ENCODE measurements at regions not wholly inside any gene's neighbourhood (a gene's known extent, or its start where the extent isn't known, plus 50 kb on each side); places are given as distances from the start of the nearest gene placed in this dataset.

DNA sequence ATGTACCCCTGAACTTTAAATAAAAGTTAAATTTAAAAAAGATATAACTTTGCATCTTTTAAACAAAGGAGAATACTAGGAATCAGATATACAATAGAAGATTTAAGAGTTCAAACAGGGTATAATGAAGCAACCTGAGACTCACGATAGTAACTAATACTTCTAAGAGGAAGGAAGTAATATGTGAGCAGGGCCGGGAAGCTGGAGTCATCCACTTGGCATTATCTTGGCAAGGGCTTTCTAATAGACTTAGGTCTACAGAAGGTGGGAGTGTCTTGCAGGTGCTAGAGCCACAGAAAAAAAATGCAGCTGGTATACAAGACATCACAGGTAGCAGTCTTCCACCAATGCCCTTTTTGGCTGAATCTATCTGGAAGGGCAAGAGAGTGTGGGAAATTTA, 231.9 kb downstream of the KCTD12 start:
- no peak for DNase-seq

GRCh38 chr13:76651286-76651685, 234.9 kb downstream of the KCTD12 start:
- no peak for DNase-seq

DNA sequence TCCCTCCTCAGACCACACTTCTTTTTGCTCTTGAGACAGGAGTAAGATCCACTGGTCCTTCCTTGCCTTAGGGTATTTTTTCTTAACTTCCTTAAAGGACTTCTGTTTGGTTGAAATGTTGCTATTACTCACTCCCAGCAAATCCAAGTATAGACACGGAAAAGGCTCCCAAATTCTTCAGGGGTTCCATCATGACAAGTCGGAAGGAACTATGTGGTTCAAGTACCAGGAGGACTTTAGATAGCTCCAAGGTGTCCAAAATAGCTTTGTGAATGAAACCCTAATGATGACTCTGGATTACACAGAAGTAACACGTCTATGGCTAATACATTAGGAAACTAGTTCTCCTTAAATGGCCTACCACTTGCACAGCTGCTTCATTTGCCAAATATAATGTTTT, 238.7 kb downstream of the KCTD12 start:
- DNase-seq: no peak

- no peak for DNase-seq
These were observed 239.3 kb downstream of the KCTD12 start for GRCh38 chr13:76646946-76647345.

DNA sequence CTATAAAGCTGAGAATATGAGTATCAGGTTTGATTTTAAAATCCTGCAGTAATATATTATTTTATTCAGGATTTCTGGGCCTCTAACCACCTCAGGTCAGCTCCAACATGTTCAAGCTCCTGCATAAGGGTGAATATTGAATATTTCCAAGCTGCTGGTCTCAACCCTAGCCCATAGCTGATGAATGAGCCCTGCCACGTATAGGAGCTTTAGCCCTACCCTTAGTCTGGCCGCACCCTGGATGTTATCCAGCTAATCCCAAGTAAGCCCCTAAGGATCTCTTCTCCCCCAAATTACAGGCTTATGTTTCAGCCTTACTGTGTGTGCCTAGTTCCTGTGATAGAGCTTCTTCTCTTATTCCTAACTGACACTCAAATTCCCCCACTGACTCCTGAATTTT, 240.6 kb downstream of the KCTD12 start:
- no peak for DNase-seq

DNA sequence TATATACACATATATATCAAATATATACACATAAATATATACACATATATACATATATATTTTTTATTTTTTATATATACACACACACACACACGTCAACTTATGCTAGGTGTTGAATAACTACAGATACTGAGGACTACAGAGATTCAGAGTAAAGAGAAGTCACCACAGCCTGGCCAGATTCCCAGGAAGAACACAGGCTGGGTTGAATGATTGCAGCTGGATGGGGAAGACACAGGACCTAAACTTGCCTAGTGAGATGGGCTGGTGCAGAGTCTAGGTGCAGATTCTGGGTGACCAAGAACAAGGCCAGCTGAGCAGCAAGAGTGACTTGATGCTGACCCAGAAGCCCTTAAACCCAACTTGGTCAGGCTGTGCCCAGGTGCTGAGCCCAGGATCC, 241.3 kb downstream of the KCTD12 start:
- DNase-seq: no peak

DNA sequence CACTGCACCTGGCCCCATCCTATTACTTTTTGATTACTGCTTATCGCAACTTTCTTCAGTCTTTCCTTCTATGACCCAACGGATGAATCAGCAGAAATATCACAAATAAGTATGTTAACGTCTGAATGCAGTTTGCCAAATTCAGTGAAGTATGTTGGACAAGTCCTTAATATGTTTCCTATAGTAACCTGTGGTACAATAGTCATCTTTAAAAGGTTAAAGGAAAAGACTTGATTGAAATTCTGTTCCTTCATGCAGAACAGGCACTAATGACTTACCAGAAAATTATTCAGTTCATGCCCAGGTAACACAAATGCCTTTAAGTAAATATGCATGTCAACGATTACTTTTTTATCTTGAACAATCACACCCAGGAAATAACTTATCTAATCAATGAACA, 242.6 kb downstream of the KCTD12 start:
- no peak for DNase-seq

DNA sequence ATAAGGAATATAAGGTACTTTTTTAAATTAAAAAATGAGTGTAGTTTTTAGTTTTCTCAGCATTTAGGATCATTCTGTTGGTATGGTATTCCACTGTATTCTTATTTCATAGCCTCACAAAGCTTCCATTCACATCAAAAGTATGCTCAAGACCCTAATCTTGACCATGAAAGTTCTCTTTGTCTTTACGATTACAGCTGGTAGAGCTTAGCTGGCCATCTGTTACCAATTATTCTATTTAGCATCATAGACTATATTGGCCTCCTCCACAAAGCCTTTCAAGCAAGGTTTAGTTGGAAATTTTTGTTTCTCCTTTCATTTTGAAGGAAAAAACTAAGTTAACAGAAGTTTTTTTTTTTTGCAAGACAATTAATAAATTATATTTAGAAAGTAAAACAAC, 245.1 kb downstream of the KCTD12 start:
- no peak for DNase-seq

- DNase-seq: no peak
These were observed 247.3 kb downstream of the KCTD12 start for GRCh38 chr13:76638882-76639281.

- DNase-seq: no peak
These were observed 248.0 kb downstream of the KCTD12 start for GRCh38 chr13:76638181-76638580.

DNA sequence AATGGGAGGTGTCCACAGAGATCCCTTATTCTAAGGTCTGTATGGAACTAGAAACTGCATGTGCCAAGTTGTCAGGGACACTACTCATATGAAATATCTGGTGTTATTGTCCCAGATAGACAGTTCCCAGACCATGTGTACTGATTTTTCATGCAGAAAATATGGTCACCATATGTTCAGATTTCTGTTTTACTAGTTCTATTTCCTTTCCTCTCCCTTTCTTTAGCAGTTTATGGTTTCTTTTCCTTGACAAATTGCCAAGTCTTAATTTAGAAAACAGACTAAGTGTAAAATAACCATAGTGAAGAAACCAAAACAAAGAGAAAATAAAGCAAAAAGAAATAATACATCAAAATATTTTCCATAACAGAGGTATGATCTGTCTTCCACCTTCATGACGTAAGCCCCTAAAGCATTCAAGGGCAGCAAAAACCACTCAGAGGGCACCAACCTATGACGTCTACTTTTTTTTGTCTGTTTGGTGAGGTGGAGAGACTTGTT, 248.5 kb downstream of the KCTD12 start:
- DNase-seq: no peak

DNA sequence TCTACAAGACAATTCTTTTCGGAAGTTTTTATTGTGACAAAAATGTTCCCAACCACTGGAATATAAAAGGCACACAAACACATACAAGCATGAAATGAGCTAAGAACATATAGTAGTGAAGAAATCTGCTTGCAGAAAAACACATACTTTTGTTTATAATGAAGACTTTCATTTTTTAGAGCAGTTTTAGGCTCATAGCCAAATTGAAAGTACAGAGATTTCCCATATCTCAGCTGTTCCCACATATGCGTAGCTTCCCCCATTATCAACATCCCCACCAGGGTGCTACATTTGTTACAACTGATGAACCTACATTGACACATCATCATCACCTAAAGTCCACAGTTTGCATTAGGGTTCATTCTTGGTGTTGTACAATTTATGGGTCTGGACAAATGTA, 249.4 kb downstream of the KCTD12 start:
- DNase-seq: no peak

GRCh38 chr13:76635232-76636230, 250.7 kb downstream of the KCTD12 start:
- no peak for DNase-seq

- no peak for DNase-seq
These were observed 251.6 kb downstream of the KCTD12 start for GRCh38 chr13:76634431-76635191.

DNA sequence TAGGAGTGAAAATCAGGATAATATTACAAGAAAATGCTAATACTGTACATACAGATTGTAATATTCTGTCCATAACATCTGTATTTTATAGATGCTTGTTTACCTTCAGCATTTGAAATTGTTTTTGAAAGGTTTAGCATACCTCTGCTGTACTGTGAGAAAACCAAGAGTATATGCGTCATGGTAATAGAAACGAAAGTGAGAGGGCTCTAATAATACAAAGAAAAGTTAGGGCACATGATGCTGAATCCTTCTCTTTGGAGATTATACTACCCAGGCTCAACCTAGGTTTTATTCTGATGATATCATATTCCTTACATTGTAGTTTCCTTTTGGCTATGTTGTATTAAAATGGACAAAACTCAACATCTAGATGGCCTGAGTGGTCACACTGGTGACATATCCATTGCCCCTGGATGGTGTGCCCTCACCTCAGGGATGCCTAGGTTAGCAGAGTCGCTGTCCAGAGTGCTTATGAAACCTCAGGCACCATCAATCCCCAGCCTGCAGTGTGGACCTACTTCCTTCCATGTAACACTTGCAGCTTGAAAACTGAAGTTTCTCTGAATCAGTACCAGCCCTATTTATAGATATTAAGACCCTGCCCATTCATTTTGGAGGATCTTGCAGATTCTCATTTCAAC, 253.7 kb downstream of the KCTD12 start:
- peak in 1 of 5 experiments; percentile 2 for DNase-seq

DNA sequence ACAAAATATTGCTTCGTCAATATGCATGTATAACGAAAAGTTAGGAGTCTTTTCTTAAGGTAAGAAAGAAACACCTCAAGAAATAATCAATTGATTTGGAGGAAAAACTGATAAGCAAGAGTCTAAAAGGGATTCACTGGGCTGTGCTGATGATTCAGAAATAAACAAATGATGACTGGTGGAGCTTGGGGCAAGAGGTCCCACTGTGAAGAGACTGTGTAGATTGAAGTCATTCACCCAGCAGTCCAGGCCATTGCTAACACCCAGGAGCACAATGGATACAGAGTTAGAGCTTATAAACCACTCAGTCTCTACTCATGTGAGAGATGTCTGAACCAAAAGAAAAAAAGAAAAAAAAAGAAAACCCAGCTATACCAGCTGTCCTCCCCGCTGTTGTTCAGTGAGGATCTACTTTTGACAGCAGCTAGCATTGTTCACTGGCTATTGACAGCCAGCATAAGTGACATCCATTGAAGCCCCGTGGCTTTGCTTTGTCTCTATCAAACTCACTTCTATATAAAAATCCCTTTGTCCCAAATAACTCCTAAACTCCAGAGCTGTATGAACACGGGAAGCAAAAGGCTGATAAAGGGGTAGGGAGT, 255.5 kb downstream of the KCTD12 start:
- no peak for DNase-seq

DNA sequence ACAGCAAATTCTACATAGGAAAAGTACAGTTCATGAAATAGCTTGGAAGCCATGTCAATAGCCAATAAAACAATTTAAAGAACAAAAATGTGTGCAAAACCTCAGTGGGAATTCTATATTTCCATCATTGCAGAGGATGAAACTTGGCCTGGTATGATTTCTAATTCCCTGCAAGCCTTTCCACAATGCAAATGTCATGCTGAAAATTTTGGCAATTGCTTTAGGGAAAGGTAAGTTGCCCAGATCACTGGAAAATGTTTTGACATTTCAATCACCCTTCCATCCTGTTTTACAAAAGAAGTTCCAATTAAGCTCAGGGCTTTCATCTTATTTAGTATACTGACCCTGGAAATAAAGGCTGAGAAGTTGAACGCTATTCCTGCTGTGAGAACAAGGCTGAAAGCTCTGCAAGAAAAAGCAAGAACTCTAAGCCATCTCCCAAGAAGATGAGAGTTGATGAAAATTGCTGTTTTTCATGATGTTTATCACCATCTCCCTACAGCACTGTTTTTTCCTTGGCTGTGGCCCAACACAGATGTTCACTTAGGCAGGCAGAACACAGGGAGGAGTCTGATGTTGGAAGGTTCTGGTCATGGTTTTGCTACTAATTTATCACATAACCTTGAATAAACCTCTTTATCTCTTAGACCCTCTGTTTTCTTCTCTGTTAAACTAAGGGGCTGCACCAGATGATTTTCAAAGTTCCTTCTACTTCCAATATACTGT, 263.7 kb downstream of the KCTD12 start:
- DNase-seq: no peak

- no peak for DNase-seq
These were observed 264.5 kb downstream of the KCTD12 start for GRCh38 chr13:76621705-76622104.

- DNase-seq: no peak
These were observed 266.2 kb downstream of the KCTD12 start for GRCh38 chr13:76620036-76620435.

- DNase-seq: no peak
These were observed 266.6 kb downstream of the KCTD12 start for GRCh38 chr13:76619631-76620030.

- no peak for DNase-seq
These were observed 275.3 kb downstream of the KCTD12 start for GRCh38 chr13:76610819-76611415.

DNA sequence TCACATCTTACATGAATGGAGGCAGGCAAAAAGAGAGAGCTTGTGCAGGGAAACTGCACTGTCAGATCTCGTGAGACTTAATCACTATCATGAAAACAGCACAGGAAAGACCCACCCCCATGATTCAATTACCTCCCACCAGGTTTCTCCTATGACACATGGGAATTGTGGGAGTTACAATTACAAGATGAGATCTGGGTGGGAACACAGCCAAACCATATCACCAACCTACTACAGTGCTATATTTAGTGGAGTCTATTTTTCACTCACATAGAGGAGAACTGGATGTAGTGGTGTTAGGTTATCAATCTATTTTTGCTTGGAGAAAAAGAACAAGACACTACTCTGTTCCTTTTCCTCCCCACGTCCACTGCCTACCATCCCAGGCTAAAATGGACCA, 276.6 kb downstream of the KCTD12 start:
- no peak for DNase-seq
